ENCODE measurements at regions not wholly inside any gene's neighbourhood (a gene's known extent, or its start where the extent isn't known, plus 50 kb on each side); places are given as distances from the start of the nearest gene placed in this dataset.

GRCh38 chr1:192735298-192735915, 73.4 kb upstream of the RGS2 start:
- no peak for TF ChIP-seq CTCF (conservative IDR thresholded peaks at IDR 0.05; ENCODE audit: low read length)
- TF ChIP-seq EZH2phosphoT487 (IDR thresholded peaks at IDR 0.05; ENCODE audit: borderline replicate concordance), result no peak

Measured in Loucy (cell line).